Mesothelial cell of epicardium (in vitro differentiated cells): ENCODE measurements at regions not wholly inside any gene's neighbourhood (a gene's known extent, or its start where the extent isn't known, plus 50 kb on each side); places are given as distances from the start of the nearest gene placed in this dataset.

Source experiments
- DNase-seq, 2 experiments: peaks; one replicate each; pipeline ENCODE4 v3.0.0; 2021; ENCODE audit warnings: low spot score in 2 of 2; ENCODE audit not compliant: unreplicated experiment in 2 of 2
- H3K27ac Mint-ChIP-seq: 2 replicates; pipeline ENCODE4 v1.8.0; 2021; ENCODE audit warnings: mixed read lengths
- H3K27me3 Mint-ChIP-seq: 2 replicates; pipeline ENCODE4 v1.8.0; 2021; ENCODE audit warnings: low read depth, mixed read lengths
- H3K36me3 Mint-ChIP-seq: 2 replicates; pipeline ENCODE4 v1.8.0; 2021; ENCODE audit warnings: mixed read lengths
- H3K4me1 Mint-ChIP-seq: 2 replicates; pipeline ENCODE4 v1.8.0; 2021; ENCODE audit warnings: mixed read lengths
- H3K4me3 Mint-ChIP-seq: 2 replicates; pipeline ENCODE4 v1.8.0; 2021; ENCODE audit warnings: mild to moderate bottlenecking, moderate library complexity, mixed read lengths
- H3K9me3 Mint-ChIP-seq: 2 replicates; pipeline ENCODE4 v1.8.0; 2021; ENCODE audit warnings: mixed read lengths
- CTCF ChIP-seq: fragments of 200-600 bp; sonication (generic); IDR thresholded peaks from one replicate; pipeline ENCODE4 v1.5.0; 2021; ENCODE audit warnings: antibody characterized with exemption; ENCODE audit not compliant: unreplicated experiment

GRCh38 chr12:92226961-92227360, 81.3 kb upstream of the BTG1 start:
- Mint-ChIP-seq H3K27me3 (no peaks in the 10 kb centered on the region), H3K4me1 (peaks cover 16% of the 10 kb centered on the region), H3K9me3 (no peaks in the 10 kb centered on the region), H3K36me3 (no peaks in the 10 kb centered on the region), H3K27ac (no peak overlapping the region), H3K4me3 (no peak overlapping the region)
- no peak for DNase-seq
- no peak for TF ChIP-seq CTCF

GRCh38 chr12:92226071-92226661, 80.5 kb upstream of the BTG1 start:
- Mint-ChIP-seq H3K27ac (no peak overlapping the region), H3K27me3 (no peaks in the 10 kb centered on the region), H3K4me1 (peaks cover 16% of the 10 kb centered on the region)

GRCh38 chr12:92224685-92225331, 79.2 kb upstream of the BTG1 start:
- Mint-ChIP-seq H3K4me1 (peaks cover 16% of the 10 kb centered on the region), H3K36me3 (no peaks in the 10 kb centered on the region)
- TF ChIP-seq CTCF, result no peak

More at GRCh38 chr12:92226071-92226661, 80.5 kb upstream of the BTG1 start:
- DNase-seq, result no peak
- Mint-ChIP-seq H3K36me3 (no peaks in the 10 kb centered on the region), H3K4me3 (no peak overlapping the region), H3K9me3 (no peaks in the 10 kb centered on the region)
- TF ChIP-seq CTCF, result no peak

GRCh38 chr12:92223481-92223880, 77.8 kb upstream of the BTG1 start:
- Mint-ChIP-seq H3K9me3 (peaks cover 4% of the 10 kb centered on the region), H3K36me3 (no peaks in the 10 kb centered on the region), H3K4me3 (no peak overlapping the region), H3K4me1 (peaks cover 16% of the 10 kb centered on the region), H3K27me3 (no peaks in the 10 kb centered on the region), H3K27ac (no peak overlapping the region)
- DNase-seq, result no peak
- TF ChIP-seq CTCF, result no peak

More at GRCh38 chr12:92224685-92225331, 79.2 kb upstream of the BTG1 start:
- Mint-ChIP-seq H3K27ac (no peak overlapping the region), H3K27me3 (no peaks in the 10 kb centered on the region), H3K4me3 (no peak overlapping the region), H3K9me3 (no peaks in the 10 kb centered on the region)
- no peak for DNase-seq

GRCh38 chr12:92221656-92222315, 76.1 kb upstream of the BTG1 start:
- H3K9me3 Mint-ChIP-seq, result peaks cover 4% of the 10 kb centered on the region
- no peaks in the 10 kb centered on the region for H3K27me3 Mint-ChIP-seq
- no peak overlapping the region for H3K4me3 Mint-ChIP-seq
- no peak overlapping the region for H3K27ac Mint-ChIP-seq
- DNase-seq, result no peak
- H3K36me3 Mint-ChIP-seq, result no peaks in the 10 kb centered on the region
- no peak for TF ChIP-seq CTCF
- peaks cover 14% of the 10 kb centered on the region for H3K4me1 Mint-ChIP-seq
